ENCODE measurements at regions not wholly inside any gene's neighbourhood (a gene's known extent, or its start where the extent isn't known, plus 50 kb on each side); places are given as distances from the start of the nearest gene placed in this dataset.
"Not testable (repeated sequence)": the region's sequence is repeated elsewhere in the genome, so short reads cannot be mapped to it uniquely, and the experiment has no call there.

GRCh38 chr21:35179990-35180540 lies 131.0 kb upstream of the RUNX1 start:
- no peak for DNase-seq

- no peak for DNase-seq
Observed at GRCh38 chr21:35178827-35179226, 129.7 kb upstream of the RUNX1 start.

- DNase-seq = no peak
Observed at GRCh38 chr21:35178098-35178497, 129.0 kb upstream of the RUNX1 start.

GRCh38 chr21:35172231-35172630 lies 123.1 kb upstream of the RUNX1 start:
- no peak for DNase-seq

GRCh38 chr21:35171385-35171784 lies 122.3 kb upstream of the RUNX1 start:
- no peak for DNase-seq

- DNase-seq = no peak
Observed at GRCh38 chr21:35170818-35171217, 121.7 kb upstream of the RUNX1 start.

GRCh38 chr21:35170244-35170643 lies 121.1 kb upstream of the RUNX1 start:
- DNase-seq = no peak

- DNase-seq = no peak
Observed at GRCh38 chr21:35169574-35169973, 120.5 kb upstream of the RUNX1 start.

- DNase-seq = no peak
Observed at GRCh38 chr21:35168735-35169134, 119.6 kb upstream of the RUNX1 start.

GRCh38 chr21:35164971-35165483 lies 115.9 kb upstream of the RUNX1 start:
- no peak for DNase-seq

- no peak for DNase-seq
Observed at GRCh38 chr21:35164380-35164779, 115.3 kb upstream of the RUNX1 start.

GRCh38 chr21:35163411-35163810 lies 114.3 kb upstream of the RUNX1 start:
- DNase-seq = no peak

- no peak for DNase-seq
Observed at GRCh38 chr21:35162831-35163230, 113.7 kb upstream of the RUNX1 start.

GRCh38 chr21:35159881-35160280 lies 110.8 kb upstream of the RUNX1 start:
- DNase-seq = no peak

- DNase-seq = not testable (repeated sequence)
Observed at GRCh38 chr21:35157374-35157773, 108.3 kb upstream of the RUNX1 start.

- no peak for DNase-seq
Observed at GRCh38 chr21:35156293-35157278, 107.5 kb upstream of the RUNX1 start.

GRCh38 chr21:35154788-35155187 lies 105.7 kb upstream of the RUNX1 start:
- DNase-seq = no peak

- no peak for DNase-seq
Observed at GRCh38 chr21:35153671-35154070, 104.6 kb upstream of the RUNX1 start.

GRCh38 chr21:35150562-35151226 lies 101.6 kb upstream of the RUNX1 start:
- DNase-seq = no peak

GRCh38 chr21:35149698-35150097 lies 100.6 kb upstream of the RUNX1 start:
- no peak for DNase-seq

- DNase-seq = no peak
Observed at GRCh38 chr21:35147439-35147838, 98.3 kb upstream of the RUNX1 start.

- no peak for DNase-seq
Observed at GRCh38 chr21:35145626-35146233, 96.6 kb upstream of the RUNX1 start.

- no peak for DNase-seq
Observed at GRCh38 chr21:35144978-35145377, 95.9 kb upstream of the RUNX1 start.
